MCF 10A (cell line): ENCODE measurements at regions not wholly inside any gene's neighbourhood (a gene's known extent, or its start where the extent isn't known, plus 50 kb on each side); places are given as distances from the start of the nearest gene placed in this dataset.

Source experiments
- BruUV-seq: library from RNA; stranded (reverse); fragments of 400-500 nt; replicated peaks from 2 replicates; lab custom pipeline; 2021; lab: Mats Ljungman, UMichigan
- CTCF ChIA-PET: fragments of 300-600 bp; sonication (Branson Sonifier 250); formaldehyde crosslinking; extraction: SDS; loops from one replicate; lab custom pipeline; 2021; ENCODE audit warnings: antibody characterized with exemption, inconsistent platforms; lab: Yijun Ruan, JAX
- POLR2A ChIA-PET: fragments of 300-600, 350-650 bp; sonication (Branson Sonifier 250); formaldehyde crosslinking; extraction: SDS; loops from one replicate; lab custom pipeline; 2020; ENCODE audit warnings: antibody characterized with exemption, inconsistent platforms; lab: Yijun Ruan, JAX
- DNase-seq: peaks from one replicate; pipeline ENCODE4 v3.0.0-alpha.2; 2018; ENCODE audit not compliant: unreplicated experiment
- H3K27ac Mint-ChIP-seq: one replicate; pipeline ENCODE4 v1.8.0; 2022; ENCODE audit warnings: mild to moderate bottlenecking, low read depth, mixed read lengths; ENCODE audit not compliant: unreplicated experiment
- H3K27me3 Mint-ChIP-seq: one replicate; pipeline ENCODE4 v1.8.0; 2022; ENCODE audit warnings: mixed read lengths; ENCODE audit not compliant: insufficient read depth, unreplicated experiment
- H3K36me3 Mint-ChIP-seq: one replicate; pipeline ENCODE4 v1.8.0; 2022; ENCODE audit warnings: mild to moderate bottlenecking, moderate library complexity, mixed read lengths; ENCODE audit not compliant: insufficient read depth, unreplicated experiment
- H3K4me1 Mint-ChIP-seq: one replicate; pipeline ENCODE4 v1.8.0; 2022; ENCODE audit warnings: mixed read lengths; ENCODE audit not compliant: insufficient read depth, unreplicated experiment
- H3K4me3 Mint-ChIP-seq: one replicate; pipeline ENCODE4 v1.8.0; 2022; ENCODE audit warnings: mild to moderate bottlenecking, moderate library complexity, mixed read lengths; ENCODE audit not compliant: unreplicated experiment
- H3K9me3 Mint-ChIP-seq: one replicate; pipeline ENCODE4 v1.8.0; 2022; ENCODE audit warnings: mixed read lengths; ENCODE audit not compliant: unreplicated experiment
- intact Hi-C: fragments of 100-400 bp; cut with micrococcal nuclease; formaldehyde crosslinking; loops from 2 replicates; pipeline ENCODE4 v1.14.1; 2022
- TF ChIP-seq, protein P1 (sequence below): fragments of 200-600 bp; IDR thresholded peaks from one replicate; pipeline ENCODE4 v1.8.0; 2022; ENCODE audit warnings: antibody characterized with exemption, mild to moderate bottlenecking; ENCODE audit not compliant: unreplicated experiment

DNA sequence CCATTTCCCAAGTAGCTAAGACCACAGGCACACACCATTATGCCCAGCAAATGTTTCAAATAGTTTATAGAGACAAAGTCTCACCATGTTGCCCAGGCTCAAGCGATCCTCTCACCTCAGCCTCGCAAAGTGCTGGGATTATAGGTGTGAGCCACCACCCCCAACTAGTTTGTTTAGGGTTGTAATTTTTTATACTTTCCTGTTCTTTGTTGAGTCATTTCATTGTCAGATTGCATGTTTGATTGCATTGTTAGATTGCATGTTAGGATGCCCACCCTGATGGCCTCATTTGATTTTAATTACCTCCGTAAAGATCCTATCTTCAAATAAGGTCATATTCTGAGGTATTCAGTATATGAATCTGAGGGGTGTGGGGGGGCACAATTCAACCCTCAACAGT lies 73.3 kb upstream of the SASH1 start:
- Mint-ChIP-seq H3K27ac (no peak overlapping the region), H3K9me3 (no peaks in the 10 kb centered on the region), H3K4me3 (no peak overlapping the region), H3K27me3 (no peaks in the 10 kb centered on the region), H3K4me1 (peaks cover 13% of the 10 kb centered on the region), H3K36me3 (no peaks in the 10 kb centered on the region)
- BruUV-seq: no TSS peak
- ChIA-PET CTCF (interaction anchor here (0.5 to 0.6 kb wide), 2 partner anchors 8 to 88 kb away, joined by 3 read pairs; no protein-coding TSS in a partner anchor), POLR2A (interaction anchor here (0.7 to 1.4 kb wide), 3 partner anchors 13 to 63 kb away, joined by 3 to 4 read pairs (median 3); no protein-coding TSS in a partner anchor)
- intact Hi-C loops: no loop called here
- TF ChIP-seq, protein P1, sequence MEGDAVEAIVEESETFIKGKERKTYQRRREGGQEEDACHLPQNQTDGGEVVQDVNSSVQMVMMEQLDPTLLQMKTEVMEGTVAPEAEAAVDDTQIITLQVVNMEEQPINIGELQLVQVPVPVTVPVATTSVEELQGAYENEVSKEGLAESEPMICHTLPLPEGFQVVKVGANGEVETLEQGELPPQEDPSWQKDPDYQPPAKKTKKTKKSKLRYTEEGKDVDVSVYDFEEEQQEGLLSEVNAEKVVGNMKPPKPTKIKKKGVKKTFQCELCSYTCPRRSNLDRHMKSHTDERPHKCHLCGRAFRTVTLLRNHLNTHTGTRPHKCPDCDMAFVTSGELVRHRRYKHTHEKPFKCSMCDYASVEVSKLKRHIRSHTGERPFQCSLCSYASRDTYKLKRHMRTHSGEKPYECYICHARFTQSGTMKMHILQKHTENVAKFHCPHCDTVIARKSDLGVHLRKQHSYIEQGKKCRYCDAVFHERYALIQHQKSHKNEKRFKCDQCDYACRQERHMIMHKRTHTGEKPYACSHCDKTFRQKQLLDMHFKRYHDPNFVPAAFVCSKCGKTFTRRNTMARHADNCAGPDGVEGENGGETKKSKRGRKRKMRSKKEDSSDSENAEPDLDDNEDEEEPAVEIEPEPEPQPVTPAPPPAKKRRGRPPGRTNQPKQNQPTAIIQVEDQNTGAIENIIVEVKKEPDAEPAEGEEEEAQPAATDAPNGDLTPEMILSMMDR: no peak
- DNase-seq: no peak

DNA sequence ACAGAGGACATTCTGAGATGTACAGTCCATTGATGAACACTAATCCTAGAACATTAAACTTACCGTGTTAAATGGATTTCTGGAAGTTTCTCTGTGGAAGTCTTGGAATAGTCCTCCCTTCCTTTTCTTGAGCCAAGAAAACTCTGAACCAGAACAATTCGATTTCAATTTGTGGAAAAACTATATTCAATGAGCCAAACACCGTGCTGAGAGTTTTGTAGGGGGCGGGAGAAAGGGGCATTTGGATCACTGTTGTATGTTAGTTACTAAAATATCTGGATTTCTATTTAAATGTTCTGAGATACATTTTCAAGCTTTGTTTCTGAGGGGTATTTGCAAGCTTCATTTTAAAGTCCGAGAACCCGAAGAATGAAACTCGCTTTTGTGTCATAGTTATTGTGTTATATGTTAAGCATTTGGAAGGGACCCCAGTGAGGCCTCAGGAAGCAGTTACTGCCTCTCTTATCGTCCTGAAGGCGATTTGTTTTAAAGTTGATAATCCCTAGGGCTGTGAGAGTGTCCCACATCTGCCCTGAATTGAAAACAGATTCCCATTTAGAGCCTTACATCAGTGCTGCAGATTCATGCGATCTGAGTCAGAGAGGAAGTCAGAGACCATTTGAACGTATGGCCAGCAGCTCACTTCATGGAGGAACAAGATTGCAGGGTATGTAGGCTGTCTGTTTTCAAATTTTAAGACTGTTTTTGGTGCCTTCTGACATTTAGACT lies 70.8 kb upstream of the SASH1 start:
- no peak overlapping the region for H3K27ac Mint-ChIP-seq
- peaks cover 8% of the 10 kb centered on the region for H3K4me1 Mint-ChIP-seq
- no peak for DNase-seq
- TF ChIP-seq, protein P1: no peak
- intact Hi-C loops: no loop called here
- H3K9me3 Mint-ChIP-seq: no peaks in the 10 kb centered on the region
- H3K36me3 Mint-ChIP-seq: no peaks in the 10 kb centered on the region
- no peak overlapping the region for H3K4me3 Mint-ChIP-seq
- ChIA-PET CTCF (interaction anchor here (0.6 to 1.6 kb wide), 3 partner anchors 95 to 192 kb away, joined by 3 to 4 read pairs (median 4); no protein-coding TSS in a partner anchor), POLR2A (no interaction called here)
- H3K27me3 Mint-ChIP-seq: no peaks in the 10 kb centered on the region
- BruUV-seq: no TSS peak

DNA sequence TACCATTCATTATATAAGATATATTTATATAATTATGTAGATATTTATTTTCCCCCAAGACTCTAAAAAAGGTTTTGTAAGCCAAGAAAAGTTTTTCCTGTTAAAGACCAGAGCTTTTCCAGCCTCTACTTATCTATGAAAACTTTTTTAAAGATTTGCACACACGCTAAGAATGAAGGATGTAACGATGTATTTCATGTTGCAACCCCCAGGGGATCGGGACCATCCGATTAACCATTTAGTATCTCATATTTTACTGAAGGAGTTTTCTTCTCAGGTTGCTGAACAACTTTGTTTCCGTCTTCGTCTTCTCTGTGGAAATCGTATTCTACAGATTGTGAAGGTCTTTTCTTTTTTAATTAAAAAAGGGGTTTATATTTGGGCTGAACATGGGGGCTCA lies 70.0 kb upstream of the SASH1 start:
- H3K27me3 Mint-ChIP-seq: no peaks in the 10 kb centered on the region
- H3K27ac Mint-ChIP-seq: no peak overlapping the region
- intact Hi-C loops: no loop called here
- peaks cover 5% of the 10 kb centered on the region for H3K4me1 Mint-ChIP-seq
- H3K4me3 Mint-ChIP-seq: no peak overlapping the region
- no peak for DNase-seq
- CTCF ChIA-PET: interaction anchor here (0.6 to 1.6 kb wide), 3 partner anchors 21 to 96 kb away, joined by 3 to 5 read pairs (median 4); no protein-coding TSS in a partner anchor
- POLR2A ChIA-PET: no interaction called here
- no peaks in the 10 kb centered on the region for H3K36me3 Mint-ChIP-seq
- BruUV-seq: no TSS peak
- no peaks in the 10 kb centered on the region for H3K9me3 Mint-ChIP-seq
- TF ChIP-seq, protein P1: no peak

DNA sequence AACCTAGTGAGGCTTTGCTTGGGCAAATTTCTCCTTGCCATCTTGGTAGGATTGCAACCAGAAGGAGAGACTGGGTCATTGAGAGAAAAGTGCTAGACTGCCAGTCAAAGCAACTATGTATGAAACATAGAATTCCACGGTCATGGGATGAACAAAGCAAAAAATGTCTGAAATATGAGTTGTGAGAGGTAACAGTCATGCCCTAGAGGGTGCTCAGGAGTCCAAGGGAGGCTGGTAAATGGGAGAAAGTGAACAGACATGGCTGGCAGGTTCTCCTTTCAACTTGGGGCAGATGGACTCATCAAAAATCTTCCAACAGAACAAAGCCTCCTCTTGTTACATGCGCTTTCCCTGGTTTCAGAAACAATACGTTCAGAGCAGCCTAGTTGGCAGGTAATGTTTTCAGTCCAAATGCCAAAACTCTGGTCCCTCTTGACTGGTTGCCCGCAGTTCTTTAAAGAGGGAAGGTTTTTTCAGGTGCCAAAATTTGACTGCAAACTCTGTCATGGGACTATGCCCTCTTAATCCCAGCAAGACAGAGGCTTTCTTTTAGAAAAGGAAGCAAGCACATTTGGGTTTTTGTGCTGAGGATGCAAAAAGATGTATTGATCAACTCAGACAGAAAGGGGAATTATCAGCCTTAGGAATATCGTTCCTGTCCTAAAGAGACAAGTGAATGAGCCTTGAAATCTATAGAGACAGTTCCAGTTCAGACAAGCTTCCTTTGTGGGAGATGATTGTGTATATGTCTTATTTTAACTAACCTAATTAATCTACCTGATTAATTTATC lies 68.5 kb upstream of the SASH1 start:
- TF ChIP-seq, protein P1: no peak
- Mint-ChIP-seq H3K27ac (no peak overlapping the region), H3K36me3 (no peaks in the 10 kb centered on the region), H3K4me1 (no peaks in the 10 kb centered on the region), H3K9me3 (no peaks in the 10 kb centered on the region), H3K27me3 (no peaks in the 10 kb centered on the region), H3K4me3 (no peak overlapping the region)
- intact Hi-C loops: no loop called here
- ChIA-PET CTCF (interaction anchor here (0.6 kb wide), 1 partner anchor 79 kb away, joined by 3 read pairs; no protein-coding TSS in a partner anchor), POLR2A (interaction anchor here (0.6 kb wide), 1 partner anchor 76 kb away, joined by 3 read pairs; no protein-coding TSS in a partner anchor)
- DNase-seq: no peak
- no TSS peak for BruUV-seq
